ENCODE measurements at regions not wholly inside any gene's neighbourhood (a gene's known extent, or its start where the extent isn't known, plus 50 kb on each side); places are given as distances from the start of the nearest gene placed in this dataset.

DNA sequence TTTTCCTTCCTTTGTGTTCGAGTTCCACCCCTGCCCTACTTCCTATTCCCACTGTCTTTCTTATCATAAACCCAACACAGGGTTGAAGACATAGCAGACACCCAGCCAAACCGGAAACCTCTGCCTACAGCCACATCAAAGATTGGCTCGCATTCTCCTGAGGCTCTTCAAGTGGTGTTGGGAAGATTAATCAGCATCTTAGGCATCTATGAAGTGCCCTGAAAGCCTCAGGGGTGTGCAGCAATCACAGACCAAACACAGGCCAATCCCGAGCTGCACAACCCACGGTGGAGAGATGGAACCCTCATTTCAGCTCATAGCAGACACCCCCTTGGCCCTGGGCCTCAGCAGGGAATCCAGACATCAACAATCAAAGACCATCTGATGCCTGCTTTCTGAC, 255.9 kb downstream of the XXYLT1 start:
- Histone ChIP-seq H3K27ac (ENCODE audit: low read depth, low read length) (no peak overlapping the region), H3K4me3 (ENCODE audit: low read depth in 1 of 2, low read length in 2 of 2) (no peak overlapping the region), H3K36me3 (ENCODE audit: control insufficient read depth in 1 of 2, insufficient read depth in 2 of 2, low read length in 2 of 2) (no peaks in the 10 kb centered on the region), H3K4me1 (ENCODE audit: control insufficient read depth in 1 of 2, insufficient read depth in 2 of 2, low read length in 2 of 2) (no peaks in the 10 kb centered on the region), H3K9ac (ENCODE audit: low read depth in 1 of 2, low read length in 2 of 2) (no peak overlapping the region), H3K9me3 (ENCODE audit: control insufficient read depth in 1 of 2, low read length in 2 of 2) (no peaks in the 10 kb centered on the region), H3K27me3 (ENCODE audit: control insufficient read depth in 1 of 2, insufficient read depth in 2 of 2, low read length in 2 of 2) (no peaks in the 10 kb centered on the region)

DNA sequence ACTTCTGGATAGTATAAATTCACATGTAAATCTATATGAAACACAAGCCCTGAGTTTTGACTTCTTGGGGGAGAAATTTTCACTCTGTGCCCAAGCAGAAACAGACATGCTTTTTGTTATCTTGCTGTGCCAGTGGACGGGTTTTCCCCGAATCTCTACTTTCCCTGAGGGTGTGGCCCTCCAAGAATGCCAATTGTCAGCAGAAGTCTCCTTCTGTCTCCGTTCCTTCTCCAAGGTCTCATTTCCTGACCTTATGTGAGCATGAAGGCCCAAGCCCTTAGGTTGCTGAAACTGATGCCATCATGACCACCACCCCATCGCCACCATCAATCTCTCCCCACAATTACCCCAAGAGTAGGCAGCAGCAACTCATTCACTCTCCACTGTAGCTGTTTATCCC, 253.8 kb downstream of the XXYLT1 start:
- Histone ChIP-seq H3K9me3 (ENCODE audit: control insufficient read depth in 1 of 2, low read length in 2 of 2) (no peaks in the 10 kb centered on the region), H3K4me1 (ENCODE audit: control insufficient read depth in 1 of 2, insufficient read depth in 2 of 2, low read length in 2 of 2) (no peaks in the 10 kb centered on the region), H3K27me3 (ENCODE audit: control insufficient read depth in 1 of 2, insufficient read depth in 2 of 2, low read length in 2 of 2) (no peaks in the 10 kb centered on the region), H3K27ac (ENCODE audit: low read depth, low read length) (no peak overlapping the region), H3K36me3 (ENCODE audit: control insufficient read depth in 1 of 2, insufficient read depth in 2 of 2, low read length in 2 of 2) (no peaks in the 10 kb centered on the region), H3K4me3 (ENCODE audit: low read depth in 1 of 2, low read length in 2 of 2) (no peak overlapping the region), H3K9ac (ENCODE audit: low read depth in 1 of 2, low read length in 2 of 2) (no peak overlapping the region)
